DOHH2 (cell line): ENCODE measurements at regions not wholly inside any gene's neighbourhood (a gene's known extent, or its start where the extent isn't known, plus 50 kb on each side); places are given as distances from the start of the nearest gene placed in this dataset.

Experiments used
- H3F3A ChIP-seq: fragments of 200-600 bp; sonication (generic), shearing (Covaris generic); 2 replicates; pipeline ENCODE4 v1.6.0; 2016; ENCODE audit warnings: antibody characterized with exemption, mild to moderate bottlenecking; ENCODE audit not compliant: control insufficient read depth, insufficient read depth
- H3K27ac ChIP-seq: fragments of 200-600 bp; sonication (generic); 2 replicates; pipeline ENCODE4 v1.5.1; 2014; ENCODE audit warnings: low read depth, mild to moderate bottlenecking, low read length, moderate library complexity
- H3K27me3 ChIP-seq: fragments of 200-600 bp; sonication (generic); 2 replicates; pipeline ENCODE4 v1.6.1; 2014; ENCODE audit warnings: mild to moderate bottlenecking, low read length, mixed read lengths; ENCODE audit not compliant: control insufficient read depth
- H3K36me3 ChIP-seq: fragments of 200-600 bp; sonication (generic); 2 replicates; pipeline ENCODE4 v1.6.1; 2014; ENCODE audit warnings: mild to moderate bottlenecking, low read length, moderate library complexity, mixed read lengths; ENCODE audit not compliant: control insufficient read depth
- H3K4me1 ChIP-seq: fragments of 200-600 bp; sonication (generic); 2 replicates; pipeline ENCODE4 v1.6.1; 2014; ENCODE audit warnings: mild to moderate bottlenecking, low read length, mixed read lengths; ENCODE audit not compliant: control insufficient read depth
- H3K4me2 ChIP-seq: fragments of 200-600 bp; sonication (generic); 2 replicates; pipeline ENCODE4 v1.6.0; 2014; ENCODE audit warnings: mild to moderate bottlenecking, low read length, moderate library complexity
- H3K4me3 ChIP-seq: fragments of 200-600 bp; sonication (generic); 2 replicates; pipeline ENCODE4 v1.5.1; 2014; ENCODE audit warnings: mild to moderate bottlenecking, low read length, mixed read lengths
- H3K79me2 ChIP-seq: fragments of 200-600 bp; sonication (generic); 2 replicates; pipeline ENCODE4 v1.6.1; 2014; ENCODE audit warnings: mild to moderate bottlenecking, low read length, mixed read lengths; ENCODE audit not compliant: control insufficient read depth
- H3K9me2 ChIP-seq: fragments of 200-600 bp; sonication (generic); replicated peaks from 2 replicates; pipeline ENCODE4 v1.6.1; 2014; ENCODE audit warnings: mild to moderate bottlenecking, low read length, mixed read lengths; ENCODE audit not compliant: control insufficient read depth
- H3K9me3 ChIP-seq: fragments of 200-600 bp; sonication (generic); 2 replicates; pipeline ENCODE4 v1.6.1; 2014; ENCODE audit warnings: antibody characterized with exemption, low read length, mixed read lengths; ENCODE audit not compliant: control insufficient read depth, insufficient read depth
- H4K20me1 ChIP-seq: fragments of 200-600 bp; sonication (generic); 2 replicates; pipeline ENCODE4 v1.6.0; 2014; ENCODE audit warnings: low read depth, mild to moderate bottlenecking, antibody characterized with exemption, low read length, moderate library complexity; ENCODE audit not compliant: control insufficient read depth, insufficient read depth
- CTCF ChIP-seq: fragments of 200-600 bp; sonication (generic); IDR thresholded peaks from one replicate; pipeline ENCODE4 v1.5.1; 2014; ENCODE audit warnings: antibody characterized with exemption, mild to moderate bottlenecking, low read depth, low read length; ENCODE audit not compliant: poor library complexity, severe bottlenecking
- EZH2phosphoT487 ChIP-seq: fragments of 200-600 bp; sonication (generic); IDR thresholded peaks from 2 replicates; pipeline ENCODE4 v1.6.1; 2017; ENCODE audit warnings: borderline replicate concordance, mild to moderate bottlenecking, antibody characterized with exemption, low read length, moderate library complexity, mixed read lengths

DNA sequence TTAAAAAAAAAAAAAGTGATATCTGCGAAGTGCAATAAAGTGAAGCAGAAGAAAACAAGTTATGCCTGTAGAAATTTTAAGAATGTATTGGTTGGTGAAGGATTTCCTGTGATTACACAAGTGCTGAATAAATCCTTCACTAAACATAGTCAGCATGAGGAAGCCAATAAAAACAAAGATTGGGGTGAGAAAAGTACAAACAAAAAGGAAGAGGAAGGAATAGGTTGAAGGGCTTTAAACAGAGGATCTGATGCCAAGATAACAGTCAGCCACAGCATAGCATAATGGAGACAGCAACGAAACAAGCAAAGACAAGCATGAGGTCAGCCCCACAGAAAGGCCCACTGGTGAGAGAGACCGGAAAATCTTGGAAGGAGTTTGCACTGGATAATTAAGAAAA, 372.2 kb downstream of the ADAM29 start:
- TF ChIP-seq EZH2phosphoT487 (no peak), CTCF (no peak)
- H3K9me3 ChIP-seq: no peaks in the 10 kb centered on the region
- H3K9me2 ChIP-seq: no peaks in the 10 kb centered on the region
- no peak overlapping the region for H3K27ac ChIP-seq
- no peak overlapping the region for H3K4me3 ChIP-seq
- H4K20me1 ChIP-seq: no peaks in the 10 kb centered on the region
- no peaks in the 10 kb centered on the region for H3K27me3 ChIP-seq
- H3K4me2 ChIP-seq: no peak overlapping the region
- no peaks in the 10 kb centered on the region for H3F3A ChIP-seq
- no peaks in the 10 kb centered on the region for H3K79me2 ChIP-seq
- no peaks in the 10 kb centered on the region for H3K4me1 ChIP-seq
- no peaks in the 10 kb centered on the region for H3K36me3 ChIP-seq

- Histone ChIP-seq H3K9me3 (no peaks in the 10 kb centered on the region), H3K79me2 (no peaks in the 10 kb centered on the region), H4K20me1 (no peaks in the 10 kb centered on the region), H3K4me1 (no peaks in the 10 kb centered on the region), H3K27ac (no peak overlapping the region), H3K27me3 (no peaks in the 10 kb centered on the region), H3K4me3 (no peak overlapping the region), H3K9me2 (no peaks in the 10 kb centered on the region), H3K4me2 (no peak overlapping the region), H3F3A (no peaks in the 10 kb centered on the region), H3K36me3 (no peaks in the 10 kb centered on the region)
- TF ChIP-seq EZH2phosphoT487 (no peak), CTCF (no peak)
Measured at GRCh38 chr4:175297965-175298565, 379.9 kb downstream of the ADAM29 start.

- Histone ChIP-seq H4K20me1 (no peaks in the 10 kb centered on the region), H3K79me2 (no peaks in the 10 kb centered on the region), H3K9me2 (no peaks in the 10 kb centered on the region), H3K36me3 (no peaks in the 10 kb centered on the region), H3F3A (no peaks in the 10 kb centered on the region), H3K27ac (no peak overlapping the region), H3K9me3 (no peaks in the 10 kb centered on the region), H3K27me3 (no peaks in the 10 kb centered on the region), H3K4me1 (no peaks in the 10 kb centered on the region), H3K4me3 (no peak overlapping the region), H3K4me2 (no peak overlapping the region)
- TF ChIP-seq CTCF: no peak
- no peak for TF ChIP-seq EZH2phosphoT487
Measured at GRCh38 chr4:175306436-175306835, 388.3 kb downstream of the ADAM29 start.
